Activated CD8-positive, alpha-beta memory T cell treated with anti-CD3 and anti-CD28 coated beads, Interleukin-2, amount 10 ng/mL, durations not matched to agents 7 days and 5 days (primary cell): ENCODE measurements at regions not wholly inside any gene's neighbourhood (a gene's known extent, or its start where the extent isn't known, plus 50 kb on each side); places are given as distances from the start of the nearest gene placed in this dataset.

Source experiments
- ATAC-seq: fragments of 150-1000 bp; cut with Tn5 transposase; one replicate; pipeline ENCODE4 v1.10.0; 2021; ENCODE audit warnings: moderate library complexity
- CTCF ChIA-PET: fragments of 350-600 bp; sonication (Branson Sonifier 250); formaldehyde crosslinking; loops from one replicate; lab custom pipeline; 2021; ENCODE audit warnings: antibody characterized with exemption; lab: Charles Lee
- DNase-seq: peaks from one replicate; pipeline ENCODE4 v3.0.0-alpha.2; 2020
- H3K27ac Mint-ChIP-seq: one replicate; pipeline ENCODE4 v1.8.0; 2021; ENCODE audit warnings: mild to moderate bottlenecking, mixed read lengths
- H3K27me3 Mint-ChIP-seq: one replicate; pipeline ENCODE4 v1.8.0; 2021; ENCODE audit warnings: mixed read lengths
- H3K36me3 Mint-ChIP-seq: one replicate; pipeline ENCODE4 v1.8.0; 2021; ENCODE audit warnings: mild to moderate bottlenecking, mixed read lengths
- H3K4me1 Mint-ChIP-seq: one replicate; pipeline ENCODE4 v1.8.0; 2021; ENCODE audit warnings: mixed read lengths
- H3K4me3 Mint-ChIP-seq: one replicate; pipeline ENCODE4 v1.8.0; 2021; ENCODE audit warnings: mild to moderate bottlenecking, moderate library complexity, mixed read lengths
- H3K9me3 Mint-ChIP-seq: one replicate; pipeline ENCODE4 v1.8.0; 2022; ENCODE audit warnings: low read depth, mixed read lengths

GRCh38 chr2:57842531-57842930, 204.1 kb upstream of the VRK2 start:
- DNase-seq (no peak), ATAC-seq (no peak)
- H3K9me3 Mint-ChIP-seq, result no peaks in the 10 kb centered on the region
- H3K4me1 Mint-ChIP-seq, result no peaks in the 10 kb centered on the region
- H3K36me3 Mint-ChIP-seq, result no peaks in the 10 kb centered on the region
- H3K27me3 Mint-ChIP-seq, result peaks cover 3% of the 10 kb centered on the region
- no peak overlapping the region for H3K27ac Mint-ChIP-seq
- no peak overlapping the region for H3K4me3 Mint-ChIP-seq
- CTCF ChIA-PET, result no interaction called here

GRCh38 chr2:57843158-57843557, 203.4 kb upstream of the VRK2 start:
- H3K27ac Mint-ChIP-seq, result no peak overlapping the region
- no peak for DNase-seq
- ATAC-seq, result no peak
- no peaks in the 10 kb centered on the region for H3K36me3 Mint-ChIP-seq
- H3K4me3 Mint-ChIP-seq, result no peak overlapping the region
- CTCF ChIA-PET, result no interaction called here
- H3K27me3 Mint-ChIP-seq, result peaks cover 3% of the 10 kb centered on the region
- H3K4me1 Mint-ChIP-seq, result no peaks in the 10 kb centered on the region
- H3K9me3 Mint-ChIP-seq, result no peaks in the 10 kb centered on the region

- DNase-seq (no peak), ATAC-seq (no peak)
- Mint-ChIP-seq H3K27ac (no peak overlapping the region), H3K4me3 (no peak overlapping the region), H3K36me3 (no peaks in the 10 kb centered on the region), H3K27me3 (peaks cover 3% of the 10 kb centered on the region), H3K9me3 (no peaks in the 10 kb centered on the region), H3K4me1 (no peaks in the 10 kb centered on the region)
- CTCF ChIA-PET, result no interaction called here
These were observed 197.9 kb upstream of the VRK2 start for GRCh38 chr2:57848723-57849122.

GRCh38 chr2:57849843-57850242, 196.8 kb upstream of the VRK2 start:
- H3K9me3 Mint-ChIP-seq, result no peaks in the 10 kb centered on the region
- H3K27ac Mint-ChIP-seq, result no peak overlapping the region
- ATAC-seq, result no peak
- no peaks in the 10 kb centered on the region for H3K4me1 Mint-ChIP-seq
- DNase-seq, result no peak
- H3K4me3 Mint-ChIP-seq, result no peak overlapping the region
- H3K36me3 Mint-ChIP-seq, result no peaks in the 10 kb centered on the region
- CTCF ChIA-PET, result no interaction called here
- peaks cover 3% of the 10 kb centered on the region for H3K27me3 Mint-ChIP-seq

DNA sequence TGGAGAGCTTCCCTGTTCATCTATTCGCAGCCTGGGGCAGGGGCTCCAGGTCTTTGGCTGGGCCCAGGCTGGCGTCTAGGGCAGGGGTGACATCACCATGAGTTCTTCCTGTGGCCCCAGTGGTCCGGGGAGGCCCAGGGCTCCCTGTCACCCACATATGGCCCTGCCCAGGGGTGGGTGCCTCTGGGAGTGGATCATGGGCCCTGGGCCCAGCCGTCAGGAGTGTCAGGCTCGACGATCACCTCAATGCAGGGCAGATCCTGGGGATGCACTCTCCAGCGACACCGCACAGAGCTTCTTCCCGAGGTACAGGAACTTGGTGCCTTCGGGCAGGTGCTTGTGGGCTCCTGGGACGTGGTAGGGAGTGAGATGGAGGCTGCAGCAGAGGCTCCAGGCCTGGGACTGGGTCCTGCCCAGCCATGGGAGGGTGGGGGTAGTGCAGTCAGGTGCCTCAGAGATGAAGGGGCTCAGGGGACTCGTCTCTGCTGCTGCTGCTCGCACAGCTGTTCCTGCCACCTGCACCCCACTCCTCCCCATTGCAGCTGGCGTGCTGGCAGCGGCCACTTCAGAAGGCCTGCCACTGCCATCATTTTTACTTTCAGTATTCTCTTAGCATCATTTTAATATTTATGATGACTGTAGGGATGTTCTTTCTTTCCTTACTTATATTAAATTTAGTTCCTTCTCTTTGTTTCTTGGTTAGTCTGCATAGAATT, 196.0 kb upstream of the VRK2 start:
- no peak for DNase-seq

GRCh38 chr2:57855212-57855611, 191.4 kb upstream of the VRK2 start:
- H3K36me3 Mint-ChIP-seq, result no peaks in the 10 kb centered on the region
- no peaks in the 10 kb centered on the region for H3K9me3 Mint-ChIP-seq
- H3K27ac Mint-ChIP-seq, result no peak overlapping the region
- no peaks in the 10 kb centered on the region for H3K4me1 Mint-ChIP-seq
- CTCF ChIA-PET, result no interaction called here
- no peak for DNase-seq
- ATAC-seq, result no peak
- H3K27me3 Mint-ChIP-seq, result no peaks in the 10 kb centered on the region
- no peak overlapping the region for H3K4me3 Mint-ChIP-seq

More for the DNA sequence above, 196.0 kb upstream of the VRK2 start:
- H3K4me3 Mint-ChIP-seq, result no peak overlapping the region
- H3K36me3 Mint-ChIP-seq, result no peaks in the 10 kb centered on the region
- no peak for ATAC-seq
- CTCF ChIA-PET, result no interaction called here
- H3K4me1 Mint-ChIP-seq, result no peaks in the 10 kb centered on the region
- H3K9me3 Mint-ChIP-seq, result no peaks in the 10 kb centered on the region
- H3K27ac Mint-ChIP-seq, result no peak overlapping the region
- H3K27me3 Mint-ChIP-seq, result peaks cover 3% of the 10 kb centered on the region

DNA sequence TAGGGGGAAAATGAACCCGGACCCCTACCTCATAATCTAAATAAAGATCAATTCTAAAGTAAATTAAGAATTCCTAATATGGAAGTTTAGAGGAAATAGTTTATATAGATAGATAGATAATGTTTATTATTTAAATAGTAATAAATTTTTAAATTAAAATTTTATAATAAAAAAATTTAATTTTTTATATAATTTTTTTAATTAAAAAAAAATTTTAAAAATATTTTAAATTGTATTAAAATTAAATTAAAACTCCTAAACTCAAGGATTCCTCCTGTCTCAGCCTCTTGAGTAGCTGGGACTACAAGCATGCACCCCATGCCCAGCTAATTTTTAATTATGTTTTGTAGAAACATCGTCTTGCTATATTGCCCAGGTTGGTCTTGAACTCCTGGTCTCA, 186.9 kb upstream of the VRK2 start:
- Mint-ChIP-seq H3K27ac (no peak overlapping the region), H3K4me3 (no peak overlapping the region), H3K9me3 (no peaks in the 10 kb centered on the region), H3K36me3 (no peaks in the 10 kb centered on the region), H3K4me1 (no peaks in the 10 kb centered on the region), H3K27me3 (peaks cover 3% of the 10 kb centered on the region)
- ATAC-seq (no peak), DNase-seq (no peak)
- CTCF ChIA-PET, result no interaction called here

- DNase-seq (no peak), ATAC-seq (no peak)
- CTCF ChIA-PET, result interaction anchor here (0.8 kb wide), 1 partner anchor 9 kb away, joined by 3 read pairs; no protein-coding TSS in a partner anchor
- H3K27me3 Mint-ChIP-seq, result peaks cover 3% of the 10 kb centered on the region
- H3K4me3 Mint-ChIP-seq, result no peak overlapping the region
- H3K9me3 Mint-ChIP-seq, result no peaks in the 10 kb centered on the region
- no peaks in the 10 kb centered on the region for H3K36me3 Mint-ChIP-seq
- H3K27ac Mint-ChIP-seq, result no peak overlapping the region
- no peaks in the 10 kb centered on the region for H3K4me1 Mint-ChIP-seq
These were observed 184.5 kb upstream of the VRK2 start for GRCh38 chr2:57862153-57862552.

- no peak overlapping the region for H3K27ac Mint-ChIP-seq
These were observed 183.9 kb upstream of the VRK2 start for GRCh38 chr2:57862727-57863126.

DNA sequence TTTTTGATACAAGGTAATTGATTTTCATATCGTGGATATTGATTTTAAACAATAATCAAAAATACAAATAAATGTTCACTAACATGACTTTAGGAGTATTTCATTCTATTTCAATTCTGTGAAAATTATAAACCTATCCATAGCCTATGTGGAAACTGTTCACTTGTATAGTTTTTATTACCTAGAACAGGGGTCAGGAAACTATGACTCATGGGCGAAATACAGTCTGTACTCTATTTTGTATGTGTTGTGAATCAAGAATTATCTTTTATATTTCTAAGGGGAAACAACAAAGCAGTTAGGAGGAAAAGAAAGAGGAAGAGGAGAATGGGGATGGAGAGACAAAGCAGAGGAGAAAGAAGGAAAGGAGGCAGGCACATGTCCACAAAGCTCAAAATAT, 181.7 kb upstream of the VRK2 start:
- no peak overlapping the region for H3K27ac Mint-ChIP-seq
- CTCF ChIA-PET, result no interaction called here
- H3K36me3 Mint-ChIP-seq, result no peaks in the 10 kb centered on the region
- peaks cover 3% of the 10 kb centered on the region for H3K27me3 Mint-ChIP-seq
- H3K4me3 Mint-ChIP-seq, result no peak overlapping the region
- ATAC-seq, result no peak
- DNase-seq, result no peak
- H3K9me3 Mint-ChIP-seq, result no peaks in the 10 kb centered on the region
- H3K4me1 Mint-ChIP-seq, result no peaks in the 10 kb centered on the region

More at GRCh38 chr2:57862727-57863126, 183.9 kb upstream of the VRK2 start:
- CTCF ChIA-PET, result no interaction called here
- no peaks in the 10 kb centered on the region for H3K36me3 Mint-ChIP-seq
- DNase-seq, result no peak
- no peaks in the 10 kb centered on the region for H3K9me3 Mint-ChIP-seq
- ATAC-seq, result no peak
- H3K4me3 Mint-ChIP-seq, result no peak overlapping the region
- no peaks in the 10 kb centered on the region for H3K4me1 Mint-ChIP-seq
- peaks cover 3% of the 10 kb centered on the region for H3K27me3 Mint-ChIP-seq

- no peak for DNase-seq
- CTCF ChIA-PET, result no interaction called here
- Mint-ChIP-seq H3K4me3 (no peak overlapping the region), H3K9me3 (no peaks in the 10 kb centered on the region), H3K4me1 (no peaks in the 10 kb centered on the region), H3K27me3 (peaks cover 3% of the 10 kb centered on the region), H3K36me3 (no peaks in the 10 kb centered on the region), H3K27ac (no peak overlapping the region)
- no peak for ATAC-seq
These were observed 178.9 kb upstream of the VRK2 start for GRCh38 chr2:57867730-57868129.

GRCh38 chr2:57868619-57869139, 177.9 kb upstream of the VRK2 start:
- DNase-seq (no peak), ATAC-seq (no peak)
- Mint-ChIP-seq H3K27me3 (no peaks in the 10 kb centered on the region), H3K4me3 (no peak overlapping the region), H3K27ac (no peak overlapping the region), H3K9me3 (no peaks in the 10 kb centered on the region), H3K36me3 (no peaks in the 10 kb centered on the region), H3K4me1 (no peaks in the 10 kb centered on the region)
- CTCF ChIA-PET, result no interaction called here

- Mint-ChIP-seq H3K4me3 (no peak overlapping the region), H3K27me3 (no peaks in the 10 kb centered on the region), H3K27ac (no peak overlapping the region), H3K36me3 (no peaks in the 10 kb centered on the region), H3K9me3 (no peaks in the 10 kb centered on the region), H3K4me1 (no peaks in the 10 kb centered on the region)
- ATAC-seq (no peak), DNase-seq (no peak)
- CTCF ChIA-PET, result interaction anchor here (1.9 kb wide), 1 partner anchor 18 kb away, joined by 4 read pairs; no protein-coding TSS in a partner anchor
These were observed 176.8 kb upstream of the VRK2 start for GRCh38 chr2:57869758-57870344.

GRCh38 chr2:57876313-57876712, 170.3 kb upstream of the VRK2 start:
- Mint-ChIP-seq H3K4me1 (no peaks in the 10 kb centered on the region), H3K27ac (no peak overlapping the region), H3K27me3 (no peaks in the 10 kb centered on the region), H3K36me3 (no peaks in the 10 kb centered on the region), H3K9me3 (no peaks in the 10 kb centered on the region), H3K4me3 (no peak overlapping the region)
- ATAC-seq (no peak), DNase-seq (no peak)
- CTCF ChIA-PET, result no interaction called here
